CD4-positive, alpha-beta T cell treated with Interleukin-4 for 1 hour (primary cell): ENCODE measurements at regions not wholly inside any gene's neighbourhood (a gene's known extent, or its start where the extent isn't known, plus 50 kb on each side); places are given as distances from the start of the nearest gene placed in this dataset.
A peak's percentile ranks its signal among the peaks of the same experiment; 100 is the strongest.
"Not testable (repeated sequence)": the region's sequence is repeated elsewhere in the genome, so short reads cannot be mapped to it uniquely, and the experiment has no call there.

ENCODE experiments used
- DNase-seq, 2 donors: peaks; one replicate each; pipeline ENCODE4 v3.0.0-alpha.2; 2020 to 2022

DNA sequence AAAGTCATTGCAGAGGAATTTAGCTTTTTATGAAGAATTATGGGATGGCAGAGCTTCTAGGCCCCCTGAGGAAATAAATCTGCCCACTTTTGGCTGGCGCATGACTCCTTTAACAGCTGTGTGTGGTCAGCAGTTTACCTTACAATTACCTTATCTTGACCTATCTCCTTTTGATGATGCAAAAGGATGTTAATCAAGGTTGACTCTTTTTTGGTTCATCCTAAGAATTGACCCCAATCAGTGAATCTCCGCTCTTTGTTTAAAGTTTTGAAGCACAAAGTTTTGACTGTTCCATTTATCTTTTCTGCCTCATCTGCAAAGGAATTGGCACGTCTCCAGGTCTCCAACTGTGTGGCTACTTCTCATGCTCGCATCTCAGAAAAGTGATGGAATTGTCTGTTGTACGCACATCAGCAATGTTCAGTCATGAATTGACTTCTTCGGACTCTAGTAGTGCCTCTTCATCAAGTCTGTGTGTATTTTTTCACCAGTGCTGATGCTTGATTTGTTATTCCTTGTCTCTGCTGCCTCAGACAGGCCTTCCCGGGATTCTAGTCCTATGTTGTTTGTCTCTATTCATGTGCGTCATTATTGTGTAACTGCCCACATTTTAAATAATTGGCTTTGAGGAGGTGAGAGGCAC is 196.2 kb upstream of the CFAP20DC start:
- no peak for DNase-seq

DNA sequence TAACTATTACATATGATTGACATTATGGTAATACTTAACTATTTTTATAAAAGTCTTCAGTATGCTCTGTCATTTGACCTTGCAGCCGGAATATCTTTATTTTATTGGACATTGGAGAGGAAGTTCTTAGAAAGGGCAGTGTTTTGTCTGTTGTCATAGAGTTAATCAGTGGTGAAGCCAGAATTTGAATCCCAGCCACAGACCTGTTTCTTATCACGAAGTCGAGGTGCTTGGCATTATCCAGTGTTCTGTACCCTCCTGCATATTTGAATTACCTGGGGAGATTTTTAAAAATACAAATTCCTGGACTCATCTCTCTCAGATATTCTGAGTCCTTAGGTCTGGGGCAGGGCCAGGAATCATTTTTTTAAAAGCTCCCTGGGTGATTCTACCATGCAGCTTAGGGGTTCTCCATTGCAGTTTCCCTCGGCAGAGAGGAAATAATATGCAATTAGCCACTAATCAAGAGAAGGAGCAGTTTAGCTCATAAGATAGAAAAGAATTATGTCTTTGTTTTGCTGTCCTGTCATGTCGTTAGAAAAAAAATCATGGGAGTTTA is 195.6 kb upstream of the CFAP20DC start:
- no peak for DNase-seq

DNA sequence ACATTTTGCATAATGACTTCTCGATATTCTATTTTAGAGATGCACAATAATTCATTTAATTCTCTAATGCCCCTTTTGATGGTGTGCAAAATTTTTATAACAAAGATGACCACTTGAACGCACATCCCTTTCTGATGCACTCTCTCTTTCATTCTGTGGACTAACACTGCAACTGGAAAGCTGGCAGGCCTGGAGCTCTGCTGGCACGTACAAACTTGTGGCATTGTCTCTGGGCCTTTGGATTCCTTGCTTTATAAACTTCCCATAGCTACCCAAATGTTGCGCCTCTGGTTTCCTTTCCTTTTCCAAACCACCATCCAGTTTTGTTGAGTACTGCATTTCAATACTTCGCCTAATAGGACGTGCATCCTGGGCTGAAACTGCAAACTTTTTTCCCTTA is 194.5 kb upstream of the CFAP20DC start:
- DNase-seq: no peak

DNA sequence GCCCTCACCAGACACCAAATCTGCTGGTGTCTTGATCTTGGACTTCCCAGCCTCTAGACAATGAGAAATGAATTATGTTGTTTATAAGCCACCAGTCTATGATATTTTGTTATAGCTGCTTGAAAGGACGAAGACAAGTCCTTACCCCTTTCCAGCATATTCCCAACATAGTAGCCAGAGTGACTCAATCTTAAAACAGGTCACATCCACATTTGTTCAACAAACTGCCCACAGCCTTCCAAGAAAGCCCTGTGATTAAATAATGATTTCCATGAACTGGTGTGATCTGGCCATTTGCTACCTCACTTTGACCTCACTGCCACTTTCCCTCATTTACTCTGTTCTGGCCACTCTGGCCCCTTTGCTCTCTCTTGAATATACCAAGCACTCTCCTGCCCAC is 193.7 kb upstream of the CFAP20DC start:
- DNase-seq: no peak

DNA sequence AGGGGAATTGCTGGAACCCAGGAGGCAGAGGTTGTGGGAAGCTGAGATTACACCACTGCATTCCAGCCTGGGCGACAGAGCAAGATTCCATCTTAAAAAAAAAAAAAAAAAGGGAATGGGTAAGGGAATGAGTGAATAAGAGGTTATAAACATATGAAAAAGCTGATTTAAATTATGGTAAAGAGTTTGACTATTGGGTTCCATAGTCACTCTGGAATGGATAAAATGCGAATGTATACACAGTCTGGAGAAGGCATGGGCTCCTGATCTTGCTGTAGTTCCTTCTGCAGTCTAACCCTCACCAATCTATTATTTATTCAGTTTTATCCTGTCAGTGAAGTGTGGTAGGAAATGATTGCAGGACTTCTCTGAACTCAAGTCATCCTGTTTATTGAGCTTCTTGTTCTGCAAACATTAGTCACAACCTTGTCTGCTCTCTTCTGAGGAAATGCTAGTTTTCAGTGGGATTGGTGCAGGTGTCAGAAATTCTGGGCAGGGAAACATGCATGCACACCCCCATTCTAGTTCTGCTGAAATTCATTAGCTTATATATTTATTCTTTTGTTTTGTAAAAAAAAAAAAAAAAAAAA is 190.9 kb upstream of the CFAP20DC start:
- no peak for DNase-seq

DNA sequence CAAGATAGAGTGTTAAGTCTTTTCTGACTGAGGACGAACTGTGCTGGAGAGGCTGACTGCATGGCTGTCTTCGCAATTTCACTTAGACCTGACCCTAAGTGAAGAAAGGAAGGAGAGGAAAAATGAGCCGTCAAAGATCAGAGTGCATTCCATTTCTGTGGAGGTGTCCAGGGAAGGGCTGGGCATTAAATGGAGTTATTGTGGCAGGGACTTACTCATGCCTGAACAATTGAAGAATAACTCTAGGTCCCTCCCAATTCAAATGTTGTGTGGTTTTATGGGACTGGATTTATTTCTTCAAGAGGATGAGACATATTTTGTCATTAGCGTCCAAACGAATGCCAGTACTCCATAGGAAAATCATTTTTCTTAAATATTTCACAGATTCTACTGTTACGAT is 187.3 kb upstream of the CFAP20DC start:
- no peak for DNase-seq

GRCh38 chr3:59235634-59236012 is 185.8 kb upstream of the CFAP20DC start:
- DNase-seq: peak in 1 of 2 donors; percentile 27

GRCh38 chr3:59234884-59235633 is 185.2 kb upstream of the CFAP20DC start:
- no peak for DNase-seq

DNA sequence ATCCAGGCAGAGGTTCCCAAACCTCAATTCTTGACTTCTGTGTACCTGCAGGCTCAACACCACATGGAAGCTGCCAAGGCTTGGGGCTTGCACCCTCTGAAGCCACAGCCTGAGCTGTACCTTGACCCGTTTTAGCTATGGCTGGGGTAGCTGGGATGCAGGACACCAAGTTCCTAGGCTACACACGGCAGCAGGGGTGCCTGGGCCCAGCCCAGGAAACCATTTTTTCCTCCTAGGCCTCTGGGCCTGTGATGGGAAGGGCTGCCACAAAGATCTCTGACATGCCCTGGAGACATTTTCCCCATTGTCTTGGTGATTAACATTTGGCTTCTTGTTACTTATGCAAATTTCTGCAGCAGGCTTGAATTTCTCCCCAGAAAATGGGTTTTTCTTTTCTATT is 180.6 kb upstream of the CFAP20DC start:
- not testable (repeated sequence) for DNase-seq

DNA sequence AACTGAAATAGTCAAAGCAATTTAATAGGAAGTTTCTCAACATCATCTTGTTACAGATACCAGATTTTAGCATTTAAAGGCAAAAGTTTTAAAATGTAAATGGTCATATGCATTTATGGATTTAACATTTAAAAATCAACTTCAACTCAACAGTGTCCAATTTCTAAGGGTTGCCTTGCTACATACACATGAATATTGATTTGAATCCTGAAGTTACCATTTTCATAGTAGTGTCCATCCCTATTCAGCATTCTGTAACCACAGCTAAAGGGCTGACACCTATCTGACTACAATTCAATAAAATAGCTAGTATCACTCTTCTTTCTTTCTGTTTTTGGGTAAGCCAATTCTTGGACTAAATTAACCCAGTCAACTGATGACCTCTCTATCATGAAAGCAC is 164.0 kb upstream of the CFAP20DC start:
- no peak for DNase-seq

DNA sequence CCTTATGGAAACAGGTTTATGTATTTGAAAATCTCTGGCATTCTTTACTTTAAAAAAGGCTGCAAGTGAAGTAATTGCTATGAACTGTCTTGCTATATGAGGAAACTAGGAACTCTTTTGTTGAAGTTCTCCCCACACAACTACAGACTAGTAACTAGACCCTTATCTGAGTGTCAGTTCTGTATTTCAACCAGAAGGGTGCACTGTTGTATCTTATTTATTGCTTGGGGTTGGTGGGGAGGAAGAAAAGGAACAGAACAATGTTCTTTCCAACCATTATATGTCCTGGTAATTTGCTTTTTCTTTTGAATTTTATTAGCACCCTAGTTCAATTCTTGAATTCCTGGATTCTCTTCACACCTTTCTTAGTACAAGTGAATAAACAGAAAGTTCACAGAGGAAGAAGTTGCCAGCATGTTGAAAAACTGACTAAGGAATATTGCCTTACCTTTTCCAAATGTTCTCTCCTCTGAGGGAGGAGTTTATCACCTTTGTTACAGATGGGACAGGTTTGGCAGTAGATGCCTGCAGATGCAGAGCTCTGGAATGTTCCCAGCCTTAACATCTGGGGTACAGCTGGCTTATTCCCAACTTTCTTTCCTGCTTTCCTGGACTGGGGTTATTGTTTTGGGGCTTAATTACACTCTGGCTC is 162.4 kb upstream of the CFAP20DC start:
- peak in 1 of 2 donors; percentile 62 for DNase-seq

DNA sequence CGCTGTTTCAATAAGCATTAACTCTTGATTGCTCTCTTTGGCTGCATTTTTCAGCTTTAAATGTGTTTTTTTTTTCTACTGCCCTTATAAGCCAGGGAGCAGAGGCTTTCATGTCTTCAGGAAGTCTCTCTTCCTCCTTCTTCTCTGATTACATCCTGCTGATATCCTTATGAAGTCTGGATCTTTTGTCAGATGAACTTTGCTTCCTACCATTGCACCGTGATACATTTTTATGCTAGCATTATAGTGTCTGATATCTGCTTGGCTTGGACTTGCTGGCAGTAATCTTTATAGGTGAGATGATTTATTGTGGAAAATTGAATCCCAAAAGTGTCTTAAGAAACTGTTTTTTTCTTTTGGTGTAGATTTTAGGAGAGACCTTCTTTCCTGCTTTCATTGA is 160.4 kb upstream of the CFAP20DC start:
- no peak for DNase-seq

GRCh38 chr3:59192473-59192872 is 142.6 kb upstream of the CFAP20DC start:
- DNase-seq: no peak

DNA sequence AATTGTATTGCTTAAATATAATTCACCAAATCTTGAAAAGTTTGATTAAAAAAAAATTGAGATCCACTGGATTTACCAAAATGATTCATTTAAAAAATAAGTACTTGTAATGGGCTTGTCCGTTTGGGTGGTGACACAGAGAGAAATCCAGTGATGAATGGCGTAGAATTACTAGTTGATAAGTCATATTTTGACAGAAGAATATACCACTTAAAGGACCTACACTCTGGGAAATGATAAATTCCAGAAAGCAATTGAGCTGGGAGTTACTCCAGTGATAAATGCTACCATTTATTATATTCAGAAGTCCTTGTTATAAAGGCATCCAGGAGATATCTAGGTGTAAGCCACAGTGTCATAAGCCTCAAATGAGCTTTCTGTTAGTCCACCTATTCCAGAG is 141.8 kb upstream of the CFAP20DC start:
- DNase-seq: no peak

DNA sequence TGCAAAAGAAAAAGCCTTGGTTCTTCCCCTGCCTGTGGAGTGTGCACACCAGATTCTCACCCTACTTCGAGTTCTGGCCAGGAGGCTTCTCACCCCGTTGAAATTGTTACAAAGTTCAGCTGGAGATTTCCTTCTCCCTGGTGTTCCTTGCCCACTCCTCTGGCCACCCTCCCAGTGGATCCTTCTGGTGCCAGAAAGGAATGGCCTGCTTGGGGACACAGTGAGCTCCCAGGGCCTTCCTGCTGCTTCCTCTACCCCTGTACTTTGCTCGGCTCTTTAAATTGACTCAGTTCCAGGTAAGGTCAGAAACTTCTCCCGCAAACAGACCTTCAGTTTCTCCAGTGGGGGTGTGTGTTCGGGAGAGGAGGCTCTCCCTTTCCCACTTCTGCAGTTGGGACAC is 140.1 kb upstream of the CFAP20DC start:
- DNase-seq: no peak

- no peak for DNase-seq
These were observed 139.7 kb upstream of the CFAP20DC start for GRCh38 chr3:59189526-59189925.

DNA sequence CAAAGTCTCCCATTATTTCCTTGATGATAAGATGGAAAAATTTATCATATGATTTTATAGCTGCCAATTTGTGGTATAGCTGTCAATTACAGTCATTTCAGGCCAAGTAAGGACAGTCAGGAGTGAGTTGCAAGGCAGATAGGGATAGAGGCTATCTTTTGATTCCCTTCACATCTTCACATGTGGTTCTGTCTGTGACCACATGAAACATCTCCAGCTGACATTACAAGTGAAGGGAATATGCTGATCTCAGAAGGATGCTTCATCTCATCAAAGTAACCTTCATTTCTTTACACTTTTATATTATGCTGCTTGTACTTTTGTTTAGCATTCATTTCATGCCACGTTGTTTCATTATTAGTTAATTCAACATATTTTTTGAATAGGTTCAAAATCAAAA is 136.9 kb upstream of the CFAP20DC start:
- DNase-seq: no peak

DNA sequence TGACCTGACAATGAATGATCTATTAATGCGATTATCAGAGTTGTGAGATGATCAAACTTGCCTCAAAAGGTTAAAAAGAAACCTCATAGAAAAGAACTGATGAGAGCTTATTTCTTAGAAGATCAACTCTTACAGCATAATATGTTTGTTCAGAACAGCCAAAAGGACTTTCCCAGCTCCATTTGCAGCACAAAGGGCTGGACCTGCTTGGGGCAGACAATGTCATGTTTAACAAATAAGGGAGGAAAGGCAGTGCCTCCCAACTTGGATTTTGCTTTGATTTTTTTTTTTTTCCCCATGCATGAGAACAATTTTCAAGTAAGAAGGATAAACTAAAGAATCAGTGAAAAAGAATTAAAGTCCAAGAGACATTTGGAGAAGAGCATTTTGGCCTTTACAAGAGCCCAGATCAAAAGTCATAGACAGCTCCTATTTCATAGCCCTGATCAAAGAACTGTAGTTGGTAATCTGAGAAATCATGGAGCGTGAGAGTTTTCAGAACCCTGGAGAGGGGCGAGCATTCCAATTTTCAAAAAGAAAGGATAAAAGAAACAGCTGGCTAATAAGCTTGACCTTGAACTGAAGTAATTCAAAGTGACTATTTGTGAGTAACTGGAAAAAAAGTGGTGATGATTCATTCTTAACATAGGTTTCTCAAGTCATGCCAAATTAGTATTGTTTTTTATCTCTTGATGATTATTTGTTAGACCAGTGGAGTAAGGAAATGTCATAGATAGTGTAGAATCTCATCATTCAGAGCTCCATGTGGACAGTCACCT is 136.0 kb upstream of the CFAP20DC start:
- no peak for DNase-seq

DNA sequence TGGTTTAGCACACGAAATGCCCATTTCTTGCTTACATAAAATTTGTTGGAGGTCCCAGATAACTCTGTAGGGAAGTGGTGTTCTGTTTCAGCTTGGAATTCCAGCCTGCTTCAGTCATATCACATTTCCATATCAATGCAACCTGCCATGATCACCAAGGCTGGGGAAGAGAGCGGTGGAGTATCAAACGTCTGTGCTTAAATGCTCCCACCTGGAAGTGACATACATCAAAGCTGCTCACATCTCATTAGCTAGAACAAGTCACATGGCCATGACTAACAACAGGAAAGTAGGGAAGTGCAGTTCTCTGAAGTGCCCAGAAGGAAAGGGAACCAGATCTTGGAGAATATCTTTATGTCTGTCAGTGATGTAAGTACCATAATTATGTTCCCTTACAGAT is 130.2 kb upstream of the CFAP20DC start:
- DNase-seq: no peak

GRCh38 chr3:59178698-59179097 is 128.9 kb upstream of the CFAP20DC start:
- no peak for DNase-seq

- no peak for DNase-seq
These were observed 121.7 kb upstream of the CFAP20DC start for GRCh38 chr3:59171491-59171890.

GRCh38 chr3:59170166-59170565 is 120.3 kb upstream of the CFAP20DC start:
- not testable (repeated sequence) for DNase-seq

GRCh38 chr3:59167756-59168155 is 117.9 kb upstream of the CFAP20DC start:
- no peak for DNase-seq
